ENCODE measurements at regions not wholly inside any gene's neighbourhood (a gene's known extent, or its start where the extent isn't known, plus 50 kb on each side); places are given as distances from the start of the nearest gene placed in this dataset.
"Not testable (repeated sequence)": the region's sequence is repeated elsewhere in the genome, so short reads cannot be mapped to it uniquely, and the experiment has no call there.

DNA sequence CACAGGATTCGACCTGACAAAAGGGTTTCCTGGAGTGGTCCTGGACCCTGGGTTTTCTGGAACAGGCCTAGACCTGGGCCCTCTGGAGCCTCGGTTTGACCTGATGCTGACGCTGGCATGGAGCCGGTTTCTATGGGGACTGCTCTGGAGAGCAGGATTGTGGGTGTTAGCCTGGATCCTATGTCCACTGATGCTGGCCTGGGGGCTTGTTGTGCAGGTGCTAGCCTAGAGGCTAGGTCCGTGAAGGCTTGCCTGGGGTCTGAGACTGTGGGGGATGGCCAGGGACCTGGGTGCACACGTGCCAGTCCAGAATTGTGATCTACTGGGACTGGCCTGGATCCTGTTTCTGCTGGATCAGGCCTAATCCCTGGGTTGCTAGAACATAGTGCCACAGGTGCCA, 173.1 kb downstream of the TMEM47 start:
- no peak for TF ChIP-seq CTCF (IDR thresholded peaks at IDR 0.05; ENCODE audit: unreplicated experiment)
- H3K27ac Mint-ChIP-seq (ENCODE audit: unreplicated experiment), result no peak overlapping the region

DNA sequence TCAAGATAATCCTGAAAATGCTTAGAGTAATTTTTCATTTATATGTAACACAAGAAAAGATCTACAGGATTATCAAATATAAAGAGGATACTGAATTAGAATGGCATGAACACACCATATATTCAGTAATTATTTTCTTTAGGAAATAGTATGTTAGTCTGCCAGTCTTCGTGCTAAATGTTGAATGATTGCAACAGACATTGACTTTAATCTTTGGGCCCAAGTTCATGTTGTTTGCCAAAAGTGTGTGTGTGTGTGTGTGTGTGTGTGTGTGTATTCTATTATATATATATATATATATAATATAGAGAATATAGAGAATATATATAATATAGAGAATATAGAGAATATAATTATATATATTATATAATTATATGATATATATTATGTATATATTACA, 186.6 kb downstream of the TMEM47 start:
- Mint-ChIP-seq H3K9me3 (ENCODE audit: low read depth, unreplicated experiment) (peaks cover 6% of the 10 kb centered on the region), H3K27ac (ENCODE audit: unreplicated experiment) (no peak overlapping the region), H3K36me3 (ENCODE audit: insufficient read depth, unreplicated experiment) (no peaks in the 10 kb centered on the region), H3K4me3 (ENCODE audit: low read depth, unreplicated experiment) (no peak overlapping the region), H3K27me3 (ENCODE audit: unreplicated experiment) (no peaks in the 10 kb centered on the region), H3K4me1 (ENCODE audit: low read depth, unreplicated experiment) (no peaks in the 10 kb centered on the region)
- intact Hi-C loops (cut with micrococcal nuclease; ENCODE audit: unreplicated experiment), result no loop called here
- TF ChIP-seq CTCF (IDR thresholded peaks at IDR 0.05; ENCODE audit: unreplicated experiment), result no peak
- CTCF ChIA-PET, result no interaction called here
- BruUV-seq (replicated peaks), result no TSS peak
- DNase-seq, result no peak

More for the DNA sequence above, 173.1 kb downstream of the TMEM47 start:
- intact Hi-C loops (cut with micrococcal nuclease; ENCODE audit: unreplicated experiment), result no loop called here
- CTCF ChIA-PET, result no interaction called here
- no peak for DNase-seq
- Mint-ChIP-seq H3K4me1 (ENCODE audit: low read depth, unreplicated experiment) (no peaks in the 10 kb centered on the region), H3K9me3 (ENCODE audit: low read depth, unreplicated experiment) (no peaks in the 10 kb centered on the region), H3K4me3 (ENCODE audit: low read depth, unreplicated experiment) (no peak overlapping the region), H3K27me3 (ENCODE audit: unreplicated experiment) (no peaks in the 10 kb centered on the region), H3K36me3 (ENCODE audit: insufficient read depth, unreplicated experiment) (no peaks in the 10 kb centered on the region)
- no TSS peak for BruUV-seq (replicated peaks)

DNA sequence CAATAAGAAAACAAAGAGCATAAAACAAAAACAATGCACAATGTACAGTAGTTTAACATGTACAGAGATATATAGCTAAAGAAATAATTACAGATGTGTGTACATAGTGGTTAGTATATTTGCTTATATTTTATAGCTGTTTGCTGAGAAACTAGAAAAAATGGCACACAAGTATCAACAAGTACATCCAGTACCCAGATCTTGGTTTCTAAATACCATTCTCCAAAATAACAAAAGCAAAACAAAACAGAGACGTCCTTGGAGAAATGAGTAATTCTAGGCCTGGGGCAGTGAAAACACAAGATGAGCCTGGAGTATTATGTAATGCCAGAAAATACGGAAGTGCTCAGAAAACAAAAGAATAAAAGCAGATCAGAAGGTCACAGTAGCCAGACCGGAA, 189.6 kb downstream of the TMEM47 start:
- H3K27me3 Mint-ChIP-seq (ENCODE audit: unreplicated experiment), result no peaks in the 10 kb centered on the region
- peaks cover 6% of the 10 kb centered on the region for H3K9me3 Mint-ChIP-seq (ENCODE audit: low read depth, unreplicated experiment)
- H3K4me1 Mint-ChIP-seq (ENCODE audit: low read depth, unreplicated experiment), result no peaks in the 10 kb centered on the region
- H3K36me3 Mint-ChIP-seq (ENCODE audit: insufficient read depth, unreplicated experiment), result no peaks in the 10 kb centered on the region
- DNase-seq, result no peak
- no peak for TF ChIP-seq CTCF (IDR thresholded peaks at IDR 0.05; ENCODE audit: unreplicated experiment)
- H3K27ac Mint-ChIP-seq (ENCODE audit: unreplicated experiment), result no peak overlapping the region
- intact Hi-C loops (cut with micrococcal nuclease; ENCODE audit: unreplicated experiment), result no loop called here
- BruUV-seq (replicated peaks), result no TSS peak
- CTCF ChIA-PET, result no interaction called here
- no peak overlapping the region for H3K4me3 Mint-ChIP-seq (ENCODE audit: low read depth, unreplicated experiment)

DNA sequence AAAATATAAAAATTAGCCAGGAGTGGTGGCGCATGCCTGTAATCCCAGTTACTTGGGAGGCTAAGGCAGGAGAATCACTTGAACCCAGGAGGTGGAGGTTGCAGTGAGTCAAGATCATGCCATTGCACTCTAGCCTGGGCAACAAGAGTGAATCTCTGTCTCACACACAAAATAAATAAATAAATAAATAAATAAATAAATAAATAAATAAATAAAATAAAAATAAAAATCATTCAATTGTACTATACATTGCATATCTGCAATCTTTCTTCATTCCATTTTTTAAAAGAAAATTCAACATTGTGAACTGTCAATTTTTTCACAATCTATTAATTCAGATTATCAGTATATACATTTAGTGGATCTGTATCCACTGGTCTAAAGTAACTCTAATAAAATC, 193.9 kb downstream of the TMEM47 start:
- H3K27me3 Mint-ChIP-seq (ENCODE audit: unreplicated experiment); intact Hi-C loops (cut with micrococcal nuclease; ENCODE audit: unreplicated experiment); DNase-seq; CTCF ChIA-PET; H3K36me3 Mint-ChIP-seq (ENCODE audit: insufficient read depth, unreplicated experiment); H3K4me1 Mint-ChIP-seq (ENCODE audit: low read depth, unreplicated experiment); H3K9me3 Mint-ChIP-seq (ENCODE audit: low read depth, unreplicated experiment); H3K27ac Mint-ChIP-seq (ENCODE audit: unreplicated experiment); H3K4me3 Mint-ChIP-seq (ENCODE audit: low read depth, unreplicated experiment); BruUV-seq (replicated peaks): not testable (repeated sequence)

- H3K27ac Mint-ChIP-seq (ENCODE audit: unreplicated experiment); H3K36me3 Mint-ChIP-seq (ENCODE audit: insufficient read depth, unreplicated experiment); BruUV-seq (replicated peaks); intact Hi-C loops (cut with micrococcal nuclease; ENCODE audit: unreplicated experiment); DNase-seq; H3K27me3 Mint-ChIP-seq (ENCODE audit: unreplicated experiment); H3K4me3 Mint-ChIP-seq (ENCODE audit: low read depth, unreplicated experiment); H3K4me1 Mint-ChIP-seq (ENCODE audit: low read depth, unreplicated experiment); H3K9me3 Mint-ChIP-seq (ENCODE audit: low read depth, unreplicated experiment); CTCF ChIA-PET: not testable (repeated sequence)
These were observed 199.2 kb downstream of the TMEM47 start for GRCh38 chrX:34457850-34458249.
